HepG2 (cell line): ENCODE measurements at regions not wholly inside any gene's neighbourhood (a gene's known extent, or its start where the extent isn't known, plus 50 kb on each side); places are given as distances from the start of the nearest gene placed in this dataset.

Experiments
- CEBPB ChIP-seq: IDR thresholded peaks from 2 replicates; pipeline ENCODE4 v1.6.1; 2011; ENCODE audit warnings: low read depth, low read length, improper control_type of control experiment, borderline replicate concordance
- CSRNP1 ChIP-seq: sonication (generic); formaldehyde crosslinking; IDR thresholded peaks from 2 replicates; pipeline ENCODE4 v1.8.1; 2023; ENCODE audit warnings: mild to moderate bottlenecking, missing genetic modification reagents
- GABPA ChIP-seq, 2 experiments: IDR thresholded peaks; 2 replicates each; pipeline ENCODE4 v1.6.1; 2011 to 2016; ENCODE audit warnings: low read depth in 2 of 2, low read length in 1 of 2, missing biosample characterization in 1 of 2, missing genetic modification characterization in 1 of 2
- KLF12 ChIP-seq: sonication (generic); formaldehyde crosslinking; IDR thresholded peaks from 2 replicates; pipeline ENCODE4 v1.4.0; 2020; ENCODE audit warnings: missing genetic modification reagents, borderline replicate concordance
- KLF16 ChIP-seq, 2 experiments: sonication (generic) in 1 of 2; formaldehyde crosslinking in 1 of 2; IDR thresholded peaks; 2 replicates each; pipeline versions ENCODE4 v1.6.1 to v1.8.0; 2016 to 2023; ENCODE audit warnings: missing genetic modification reagents in 2 of 2, missing compliant biosample characterization in 1 of 2
- POLR2A ChIP-seq, 2 experiments: IDR thresholded peaks; 2 replicates each; pipeline ENCODE4 v1.6.1; 2011; ENCODE audit warnings: low read depth in 2 of 2, low read length in 2 of 2, mild to moderate bottlenecking in 1 of 2, moderate library complexity in 1 of 2; ENCODE audit not compliant: insufficient read depth in 1 of 2
- POLR2AphosphoS5 ChIP-seq: IDR thresholded peaks from 2 replicates; pipeline ENCODE4 v1.6.1; 2012; ENCODE audit warnings: low read depth, low read length
- RBM22 ChIP-seq: fragments of 200-400 bp; formaldehyde crosslinking; optimal IDR thresholded peaks from 2 replicates; pipeline ENCODE3; 2017; ENCODE audit warnings: mild to moderate bottlenecking, low read length, moderate library complexity
- USF2 ChIP-seq, 2 experiments: sonication (generic) in 1 of 2; formaldehyde crosslinking in 1 of 2; IDR thresholded peaks; 2 replicates each; pipeline versions ENCODE4 v1.5.1 to v1.6.1; 2011 to 2020; ENCODE audit warnings: borderline replicate concordance in 1 of 2, low read depth in 1 of 2, low read length in 1 of 2, mild to moderate bottlenecking in 1 of 2, missing genetic modification reagents in 1 of 2, moderate library complexity in 1 of 2
- ZFP41 ChIP-seq: sonication (generic); formaldehyde crosslinking; IDR thresholded peaks from 2 replicates; pipeline ENCODE4 v1.4.0; 2020; ENCODE audit warnings: mild to moderate bottlenecking, missing genetic modification reagents, borderline replicate concordance
- ZFP91 ChIP-seq: sonication (generic); formaldehyde crosslinking; IDR thresholded peaks from 2 replicates; pipeline ENCODE4 v1.9.0; 2022; ENCODE audit warnings: missing genetic modification reagents, mild to moderate bottlenecking, borderline replicate concordance
- ZNF274 ChIP-seq: sonication (generic); formaldehyde crosslinking; IDR thresholded peaks from 2 replicates; pipeline ENCODE4 v1.5.1; 2020; ENCODE audit warnings: mild to moderate bottlenecking, missing genetic modification reagents
- ZNF562 ChIP-seq: sonication (generic); formaldehyde crosslinking; IDR thresholded peaks from 2 replicates; pipeline ENCODE4 v1.8.0; 2022; ENCODE audit warnings: missing genetic modification reagents, borderline replicate concordance

- TF ChIP-seq KLF16 (CRISPR knock-in tag; IDR thresholded peaks at IDR 0.05) (no peak), POLR2A (IDR thresholded peaks at IDR 0.05; ENCODE audit: insufficient read depth in 1 of 2, low read depth in 2 of 2, low read length in 2 of 2) (no peak), GABPA (IDR thresholded peaks at IDR 0.05; ENCODE audit: low read depth, low read length) (no peak), GABPA (CRISPR knock-in tag; IDR thresholded peaks at IDR 0.05; ENCODE audit: low read depth) (no peak), CSRNP1 (CRISPR knock-in tag) (no peak), ZFP41 (no peak), ZNF562 (CRISPR knock-in tag) (no peak), CEBPB (no peak), ZFP91 (CRISPR knock-in tag) (no peak), ZNF274 (CRISPR knock-in tag) (no peak), RBM22 (no peak), POLR2AphosphoS5 (no peak), KLF12 (no peak), USF2 (IDR thresholded peaks at IDR 0.05; ENCODE audit: low read depth, low read length) (no peak), USF2 (CRISPR knock-in tag; IDR thresholded peaks at IDR 0.05; ENCODE audit: borderline replicate concordance) (no peak)
These were observed 573.8 kb downstream of the LTN1 start for GRCh38 chr21:28418726-28419514.
